ENCODE measurements at regions not wholly inside any gene's neighbourhood (a gene's known extent, or its start where the extent isn't known, plus 50 kb on each side); places are given as distances from the start of the nearest gene placed in this dataset.

- H2AFZ ChIP-seq (ENCODE audit: low read depth, low read length), result no peak overlapping the region
- H3K27me3 ChIP-seq (ENCODE audit: low read depth, low read length), result peaks cover 7% of the 10 kb centered on the region; the same call in 1 of the 2 replicates
- no peak overlapping the region for H3K9ac ChIP-seq (ENCODE audit: low read length)
- H3K4me3 ChIP-seq (ENCODE audit: low read length), result no peak overlapping the region
- no peaks in the 10 kb centered on the region for H3K79me2 ChIP-seq (ENCODE audit: low read length)
- no peak overlapping the region for H3K27ac ChIP-seq (ENCODE audit: low read length)
- no peaks in the 10 kb centered on the region for H3K4me1 ChIP-seq (ENCODE audit: low read length)
- H4K20me1 ChIP-seq (ENCODE audit: insufficient read depth, low read length), result no peaks in the 10 kb centered on the region
- TF ChIP-seq CTCF (IDR thresholded peaks at IDR 0.05; ENCODE audit: low read depth, low read length) (no peak), EZH2phosphoT487 (IDR thresholded peaks at IDR 0.05; ENCODE audit: low read depth) (no peak)
- H3K36me3 ChIP-seq (replicated peaks; ENCODE audit: low read depth, low read length), result no peaks in the 10 kb centered on the region
- no peaks in the 10 kb centered on the region for H3K9me3 ChIP-seq (ENCODE audit: insufficient read depth, low read length)
- no peak overlapping the region for H3K4me2 ChIP-seq (ENCODE audit: low read length)
Measured at GRCh38 chr13:34322743-34323074, 504.8 kb downstream of the RFC3 start.

- Histone ChIP-seq H4K20me1 (ENCODE audit: insufficient read depth, low read length) (no peaks in the 10 kb centered on the region), H3K4me1 (ENCODE audit: low read length) (no peaks in the 10 kb centered on the region), H3K79me2 (ENCODE audit: low read length) (no peaks in the 10 kb centered on the region), H2AFZ (ENCODE audit: low read depth, low read length) (no peak overlapping the region), H3K9ac (ENCODE audit: low read length) (no peak overlapping the region), H3K9me3 (ENCODE audit: insufficient read depth, low read length) (peaks cover 11% of the 10 kb centered on the region; the same call in 1 of the 2 replicates), H3K27ac (ENCODE audit: low read length) (no peak overlapping the region), H3K4me2 (ENCODE audit: low read length) (no peak overlapping the region), H3K4me3 (ENCODE audit: low read length) (no peak overlapping the region), H3K27me3 (ENCODE audit: low read depth, low read length) (no peaks in the 10 kb centered on the region), H3K36me3 (replicated peaks; ENCODE audit: low read depth, low read length) (no peaks in the 10 kb centered on the region)
- no peak for TF ChIP-seq CTCF (IDR thresholded peaks at IDR 0.05; ENCODE audit: low read depth, low read length)
- no peak for TF ChIP-seq EZH2phosphoT487 (IDR thresholded peaks at IDR 0.05; ENCODE audit: low read depth)
Measured at GRCh38 chr13:34335014-34336007, 517.4 kb downstream of the RFC3 start.

- Histone ChIP-seq H2AFZ (ENCODE audit: low read depth, low read length) (no peak overlapping the region), H3K27me3 (ENCODE audit: low read depth, low read length) (no peaks in the 10 kb centered on the region), H3K4me2 (ENCODE audit: low read length) (no peak overlapping the region), H3K9ac (ENCODE audit: low read length) (no peak overlapping the region), H3K79me2 (ENCODE audit: low read length) (no peaks in the 10 kb centered on the region), H3K4me3 (ENCODE audit: low read length) (no peak overlapping the region), H3K4me1 (ENCODE audit: low read length) (no peaks in the 10 kb centered on the region), H3K9me3 (ENCODE audit: insufficient read depth, low read length) (no peaks in the 10 kb centered on the region), H3K27ac (ENCODE audit: low read length) (no peak overlapping the region), H4K20me1 (ENCODE audit: insufficient read depth, low read length) (no peaks in the 10 kb centered on the region), H3K36me3 (replicated peaks; ENCODE audit: low read depth, low read length) (no peaks in the 10 kb centered on the region)
- TF ChIP-seq CTCF (IDR thresholded peaks at IDR 0.05; ENCODE audit: low read depth, low read length), result no peak
- no peak for TF ChIP-seq EZH2phosphoT487 (IDR thresholded peaks at IDR 0.05; ENCODE audit: low read depth)
Measured at GRCh38 chr13:34338102-34338501, 520.2 kb downstream of the RFC3 start.

- H3K9me3 ChIP-seq (ENCODE audit: insufficient read depth, low read length), result no peaks in the 10 kb centered on the region
Measured at GRCh38 chr13:34340534-34340933, 522.6 kb downstream of the RFC3 start.

More at GRCh38 chr13:34340534-34340933, 522.6 kb downstream of the RFC3 start:
- Histone ChIP-seq H3K79me2 (ENCODE audit: low read length) (no peaks in the 10 kb centered on the region), H3K9ac (ENCODE audit: low read length) (no peak overlapping the region), H3K36me3 (replicated peaks; ENCODE audit: low read depth, low read length) (no peaks in the 10 kb centered on the region), H3K27ac (ENCODE audit: low read length) (no peak overlapping the region), H3K4me2 (ENCODE audit: low read length) (no peak overlapping the region), H4K20me1 (ENCODE audit: insufficient read depth, low read length) (no peaks in the 10 kb centered on the region), H3K27me3 (ENCODE audit: low read depth, low read length) (peaks cover 8% of the 10 kb centered on the region), H2AFZ (ENCODE audit: low read depth, low read length) (no peak overlapping the region), H3K4me1 (ENCODE audit: low read length) (peaks cover 3% of the 10 kb centered on the region; the same call in 1 of the 2 replicates), H3K4me3 (ENCODE audit: low read length) (no peak overlapping the region)
- TF ChIP-seq EZH2phosphoT487 (IDR thresholded peaks at IDR 0.05; ENCODE audit: low read depth) (no peak), CTCF (IDR thresholded peaks at IDR 0.05; ENCODE audit: low read depth, low read length) (no peak)

Data from OCI-LY3 (cell line).